Sigmoid colon (tissue), 6 donors: ENCODE measurements at regions not wholly inside any gene's neighbourhood (a gene's known extent, or its start where the extent isn't known, plus 50 kb on each side); places are given as distances from the start of the nearest gene placed in this dataset.

Source experiments
- DNase-seq: peaks from one replicate; pipeline ENCODE4 v3.0.0-alpha.2; 2019
- H3K27ac ChIP-seq, 4 donors: fragments of 200-600 bp; sonication (generic); one replicate each; pipeline ENCODE4 v1.5.1; 2016 to 2019; ENCODE audit warnings: mild to moderate bottlenecking in 1 of 4
- H3K27me3 ChIP-seq, 3 donors: fragments of 200-600 bp; sonication (generic); one replicate each; pipeline ENCODE4 v1.5.1; 2019; ENCODE audit warnings: mild to moderate bottlenecking in 1 of 3
- H3K36me3 ChIP-seq, 4 donors: fragments of 200-600 bp; sonication (generic); one replicate each; pipeline ENCODE4 v1.5.1; 2016 to 2019
- H3K4me1 ChIP-seq, 4 donors: fragments of 200-600 bp; sonication (generic); one replicate each; pipeline ENCODE4 v1.5.1; 2017 to 2019
- H3K4me3 ChIP-seq, 4 donors: fragments of 200-600 bp; sonication (generic); one replicate each; pipeline ENCODE4 v1.5.1; 2017 to 2019; ENCODE audit warnings: mild to moderate bottlenecking in 2 of 4, moderate library complexity in 1 of 4
- H3K9me3 ChIP-seq, 4 donors: fragments of 200-600 bp in 3 of 4; sonication (generic) in 3 of 4; one replicate each; pipeline versions ENCODE4 v1.5.1 to v1.6.1; 2013 to 2019
- EP300 ChIP-seq, 4 donors: sonication (generic); formaldehyde crosslinking; IDR thresholded peaks; one replicate each; pipeline ENCODE4 v1.6.1; 2017; ENCODE audit warnings: antibody characterized with exemption in 4 of 4
- POLR2A ChIP-seq, 2 donors: fragments of 450-650 bp; IDR thresholded peaks; one replicate each; pipeline ENCODE4 v1.6.1; 2016; ENCODE audit warnings: antibody characterized with exemption in 2 of 2, mild to moderate bottlenecking in 2 of 2, moderate library complexity in 2 of 2
- POLR2AphosphoS5 ChIP-seq, 4 donors: sonication (generic); formaldehyde crosslinking; IDR thresholded peaks; one replicate each; pipeline ENCODE4 v1.6.1; 2017; ENCODE audit warnings: antibody characterized with exemption in 4 of 4
- WGBS, 2 donors: extraction: QIAGEN DNeasy Blood & Tissue Kit; methylation state at CpG; one replicate each; pipeline ENCODE4 v1.1.7; 2013; 5-methylcytosine and 5-hydroxymethylcytosine counted together
- intact Hi-C: fragments of 100-400 bp; cut with DNase I; formaldehyde crosslinking; loops from one replicate; pipeline ENCODE4 v1.15.1; 2023
- TF ChIP-seq, protein P1 (sequence below), 4 experiments: fragments of 450-650 bp in 3 of 4; fragments of 200-600 bp in 1 of 4; IDR thresholded peaks; one replicate each; pipeline ENCODE4 v1.5.1; 2016 to 2019; ENCODE audit warnings: antibody characterized with exemption in 4 of 4, mild to moderate bottlenecking in 3 of 4, moderate library complexity in 2 of 4
- donor health status: healthy with polysubstance abuse.
- donor health status: healthy.

DNA sequence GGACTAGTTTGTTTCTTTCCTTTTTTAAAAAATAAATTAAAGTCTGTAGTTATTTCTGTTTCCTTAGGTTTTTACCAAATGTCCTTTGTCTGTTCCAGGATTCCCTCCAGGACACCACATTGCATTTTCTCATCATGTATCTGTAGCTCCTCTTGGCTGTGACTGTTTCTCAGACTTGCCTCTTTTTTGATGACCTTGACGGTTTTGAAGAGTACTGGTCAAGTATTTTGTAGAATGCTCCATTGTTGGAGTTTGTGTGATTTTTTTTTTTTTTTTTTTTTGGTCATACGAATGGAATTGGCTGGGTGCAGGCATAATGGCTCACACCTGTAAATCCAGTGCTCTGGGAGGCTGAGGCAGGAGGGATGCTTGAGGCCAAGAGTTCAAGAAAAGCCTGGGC, 127.1 kb upstream of the BMPER start:
- no peak for TF ChIP-seq EP300 (IDR thresholded peaks at IDR 0.05)
- TF ChIP-seq, protein P1, sequence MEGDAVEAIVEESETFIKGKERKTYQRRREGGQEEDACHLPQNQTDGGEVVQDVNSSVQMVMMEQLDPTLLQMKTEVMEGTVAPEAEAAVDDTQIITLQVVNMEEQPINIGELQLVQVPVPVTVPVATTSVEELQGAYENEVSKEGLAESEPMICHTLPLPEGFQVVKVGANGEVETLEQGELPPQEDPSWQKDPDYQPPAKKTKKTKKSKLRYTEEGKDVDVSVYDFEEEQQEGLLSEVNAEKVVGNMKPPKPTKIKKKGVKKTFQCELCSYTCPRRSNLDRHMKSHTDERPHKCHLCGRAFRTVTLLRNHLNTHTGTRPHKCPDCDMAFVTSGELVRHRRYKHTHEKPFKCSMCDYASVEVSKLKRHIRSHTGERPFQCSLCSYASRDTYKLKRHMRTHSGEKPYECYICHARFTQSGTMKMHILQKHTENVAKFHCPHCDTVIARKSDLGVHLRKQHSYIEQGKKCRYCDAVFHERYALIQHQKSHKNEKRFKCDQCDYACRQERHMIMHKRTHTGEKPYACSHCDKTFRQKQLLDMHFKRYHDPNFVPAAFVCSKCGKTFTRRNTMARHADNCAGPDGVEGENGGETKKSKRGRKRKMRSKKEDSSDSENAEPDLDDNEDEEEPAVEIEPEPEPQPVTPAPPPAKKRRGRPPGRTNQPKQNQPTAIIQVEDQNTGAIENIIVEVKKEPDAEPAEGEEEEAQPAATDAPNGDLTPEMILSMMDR (IDR thresholded peaks at IDR 0.05) = no peak
- no peak for TF ChIP-seq POLR2AphosphoS5 (IDR thresholded peaks at IDR 0.05)
- TF ChIP-seq POLR2A (IDR thresholded peaks at IDR 0.05) = no peak
- intact Hi-C loops = no loop called here
- Histone ChIP-seq H3K27me3 (no peaks in the 10 kb centered on the region), H3K4me1 (no peaks in the 10 kb centered on the region), H3K36me3 (peaks cover 0 to 3% (median 0%) of the 10 kb centered on the region in 4 donors), H3K4me3 (no peak overlapping the region), H3K27ac (no peak overlapping the region), H3K9me3 (peaks cover 0 to 5% (median 3%) of the 10 kb centered on the region in 4 donors)
- DNase-seq = no peak
- 85 to 93% methylated on average over 2 of the region's 2 CpGs for WGBS, 2 donors

DNA sequence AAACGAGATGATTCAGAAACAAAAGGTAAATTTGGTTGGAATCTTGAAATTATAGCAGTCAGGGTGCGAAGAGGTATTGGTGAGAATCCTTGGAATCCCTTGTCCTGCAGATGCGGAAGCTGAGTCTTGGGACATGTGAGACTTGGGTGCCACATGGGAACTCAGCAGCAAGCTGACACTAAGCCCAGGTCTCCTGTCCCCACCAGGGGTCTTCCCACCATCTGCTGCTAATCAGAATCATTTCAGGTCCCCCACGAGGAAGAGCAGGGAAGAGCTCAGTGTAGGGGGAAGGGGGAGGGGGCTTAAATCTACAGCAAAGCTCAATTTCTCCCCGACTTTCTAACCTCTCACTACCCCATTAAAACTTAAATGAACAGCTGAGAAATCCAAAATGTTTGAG, 126.1 kb upstream of the BMPER start:
- intact Hi-C loops = no loop called here
- TF ChIP-seq POLR2A (IDR thresholded peaks at IDR 0.05) (no peak), POLR2AphosphoS5 (IDR thresholded peaks at IDR 0.05) (no peak), EP300 (IDR thresholded peaks at IDR 0.05) (no peak)
- TF ChIP-seq, protein P1 (IDR thresholded peaks at IDR 0.05) = no peak
- no peak for DNase-seq
- 83 to 87% methylated on average over 5 of the region's 5 CpGs for WGBS, 2 donors
- Histone ChIP-seq H3K4me1 (no peaks in the 10 kb centered on the region), H3K27me3 (no peaks in the 10 kb centered on the region), H3K36me3 (peaks cover 0 to 3% (median 0%) of the 10 kb centered on the region in 4 donors), H3K9me3 (peaks cover 0 to 5% (median 3%) of the 10 kb centered on the region in 4 donors), H3K27ac (no peak overlapping the region), H3K4me3 (no peak overlapping the region)

DNA sequence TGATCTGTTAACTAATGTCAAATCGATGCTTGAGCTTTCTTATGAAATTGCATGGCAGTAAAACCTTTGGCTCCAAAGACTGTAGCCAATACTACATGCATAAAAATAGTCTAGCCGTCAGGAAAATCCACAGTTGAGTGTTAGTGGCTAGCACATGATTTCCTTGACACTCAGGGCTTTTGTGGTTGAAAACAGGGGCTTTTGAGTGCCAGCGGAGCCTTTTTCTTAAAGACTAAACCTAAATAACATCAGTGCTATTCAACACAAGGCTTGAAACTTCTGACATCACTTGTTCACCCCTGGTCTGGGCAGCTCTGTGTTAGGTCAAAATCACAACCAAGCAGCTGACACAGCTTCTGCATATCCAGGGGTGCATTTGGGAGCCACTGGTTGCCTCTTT, 124.2 kb upstream of the BMPER start:
- no peak for DNase-seq
- no peak overlapping the region for H3K4me3 ChIP-seq
- TF ChIP-seq EP300 (IDR thresholded peaks at IDR 0.05) (no peak), POLR2AphosphoS5 (IDR thresholded peaks at IDR 0.05) (no peak), POLR2A (IDR thresholded peaks at IDR 0.05) (no peak)
- TF ChIP-seq, protein P1 (IDR thresholded peaks at IDR 0.05) = no peak
- intact Hi-C loops = no loop called here
- H3K4me1 ChIP-seq = no peaks in the 10 kb centered on the region
- H3K36me3 ChIP-seq = peaks cover 0 to 3% (median 0%) of the 10 kb centered on the region in 4 donors
- peaks cover 0 to 5% (median 3%) of the 10 kb centered on the region in 4 donors for H3K9me3 ChIP-seq
- no peak overlapping the region for H3K27ac ChIP-seq
- 59 to 80% methylated on average over 3 of the region's 3 CpGs for WGBS, 2 donors
- no peaks in the 10 kb centered on the region for H3K27me3 ChIP-seq

DNA sequence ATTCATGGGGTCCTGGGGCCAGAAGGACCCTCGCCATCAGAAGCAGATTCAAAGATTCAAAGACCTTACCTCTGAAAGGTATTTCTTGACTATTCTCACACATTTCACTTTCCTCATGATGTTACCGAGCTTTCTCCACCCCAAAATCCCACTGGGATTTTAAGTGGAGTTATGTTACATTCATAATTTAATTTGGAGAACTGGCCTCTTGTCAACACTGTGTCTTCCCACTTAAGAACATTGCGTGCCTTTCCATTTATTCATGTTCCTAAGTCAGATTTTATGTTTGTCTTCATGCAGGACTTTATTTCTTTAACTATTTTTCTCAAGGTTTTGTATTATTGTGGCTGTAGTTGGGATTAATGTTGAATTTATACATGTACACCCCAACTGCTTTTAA, 123.5 kb upstream of the BMPER start:
- Histone ChIP-seq H3K27me3 (no peaks in the 10 kb centered on the region), H3K4me1 (no peaks in the 10 kb centered on the region), H3K36me3 (peaks cover 0 to 3% (median 0%) of the 10 kb centered on the region in 4 donors), H3K27ac (peak overlapping the region in 1 of 4 donors; percentile 18), H3K9me3 (peaks cover 0 to 5% (median 3%) of the 10 kb centered on the region in 4 donors), H3K4me3 (no peak overlapping the region)
- no peak for DNase-seq
- intact Hi-C loops = no loop called here
- TF ChIP-seq EP300 (IDR thresholded peaks at IDR 0.05) (no peak), POLR2A (IDR thresholded peaks at IDR 0.05) (no peak), POLR2AphosphoS5 (IDR thresholded peaks at IDR 0.05) (no peak)
- TF ChIP-seq, protein P1 (IDR thresholded peaks at IDR 0.05) = no peak
- whole genome bisulfite sequencing, 2 donors = 88 to 92% methylated on average over 3 of the region's 3 CpGs

DNA sequence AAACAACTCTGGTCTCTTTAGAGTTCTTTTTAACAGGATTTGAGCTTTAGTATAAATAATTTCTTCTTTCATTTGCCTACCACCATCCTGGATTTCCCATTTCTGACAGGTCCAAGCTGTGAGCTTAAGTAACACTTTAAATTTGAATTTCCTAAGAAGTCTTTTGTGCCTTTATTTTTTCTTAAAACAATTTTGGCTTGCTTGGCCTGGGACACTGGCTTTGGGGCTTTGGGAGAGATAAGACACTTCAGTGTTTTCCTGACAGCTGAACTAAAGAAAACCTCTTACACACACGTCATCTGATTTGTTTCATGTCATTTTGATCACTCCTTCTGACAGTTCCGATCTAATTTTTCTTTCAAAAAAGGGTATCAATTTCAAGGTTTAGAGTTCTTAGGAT, 121.3 kb upstream of the BMPER start:
- no peak for DNase-seq
- Histone ChIP-seq H3K27ac (no peak overlapping the region), H3K36me3 (peaks cover 0 to 3% (median 0%) of the 10 kb centered on the region in 4 donors), H3K27me3 (no peaks in the 10 kb centered on the region), H3K9me3 (peaks cover 0 to 5% (median 3%) of the 10 kb centered on the region in 4 donors), H3K4me1 (no peaks in the 10 kb centered on the region), H3K4me3 (no peak overlapping the region)
- TF ChIP-seq EP300 (IDR thresholded peaks at IDR 0.05) (no peak), POLR2AphosphoS5 (IDR thresholded peaks at IDR 0.05) (no peak), POLR2A (IDR thresholded peaks at IDR 0.05) (no peak)
- TF ChIP-seq, protein P1 (IDR thresholded peaks at IDR 0.05) = no peak
- intact Hi-C loops = no loop called here
- 90 to 94% methylated on average over 2 of the region's 2 CpGs for WGBS, 2 donors
